IPS-15b (cell line): ENCODE measurements at regions not wholly inside any gene's neighbourhood (a gene's known extent, or its start where the extent isn't known, plus 50 kb on each side); places are given as distances from the start of the nearest gene placed in this dataset.

Experiments used
- H3K27me3 ChIP-seq: one replicate; pipeline ENCODE4 v1.6.1; 2013; ENCODE audit warnings: low read length; ENCODE audit not compliant: control insufficient read depth, insufficient read depth
- H3K36me3 ChIP-seq: one replicate; pipeline ENCODE4 v1.6.1; 2013; ENCODE audit warnings: low read length; ENCODE audit not compliant: control insufficient read depth, insufficient read depth
- H3K4me1 ChIP-seq: one replicate; pipeline ENCODE4 v1.6.1; 2013; ENCODE audit warnings: mild to moderate bottlenecking, low read length; ENCODE audit not compliant: control insufficient read depth, insufficient read depth
- H3K4me3 ChIP-seq: one replicate; pipeline ENCODE4 v1.5.1; 2013; ENCODE audit warnings: low read depth, low read length
- H3K9ac ChIP-seq: one replicate; pipeline ENCODE4 v1.6.1; 2013; ENCODE audit warnings: low read depth, mild to moderate bottlenecking, low read length
- H3K9me3 ChIP-seq: one replicate; pipeline ENCODE4 v1.6.1; 2013; ENCODE audit warnings: mild to moderate bottlenecking, low read length; ENCODE audit not compliant: control insufficient read depth, insufficient read depth

DNA sequence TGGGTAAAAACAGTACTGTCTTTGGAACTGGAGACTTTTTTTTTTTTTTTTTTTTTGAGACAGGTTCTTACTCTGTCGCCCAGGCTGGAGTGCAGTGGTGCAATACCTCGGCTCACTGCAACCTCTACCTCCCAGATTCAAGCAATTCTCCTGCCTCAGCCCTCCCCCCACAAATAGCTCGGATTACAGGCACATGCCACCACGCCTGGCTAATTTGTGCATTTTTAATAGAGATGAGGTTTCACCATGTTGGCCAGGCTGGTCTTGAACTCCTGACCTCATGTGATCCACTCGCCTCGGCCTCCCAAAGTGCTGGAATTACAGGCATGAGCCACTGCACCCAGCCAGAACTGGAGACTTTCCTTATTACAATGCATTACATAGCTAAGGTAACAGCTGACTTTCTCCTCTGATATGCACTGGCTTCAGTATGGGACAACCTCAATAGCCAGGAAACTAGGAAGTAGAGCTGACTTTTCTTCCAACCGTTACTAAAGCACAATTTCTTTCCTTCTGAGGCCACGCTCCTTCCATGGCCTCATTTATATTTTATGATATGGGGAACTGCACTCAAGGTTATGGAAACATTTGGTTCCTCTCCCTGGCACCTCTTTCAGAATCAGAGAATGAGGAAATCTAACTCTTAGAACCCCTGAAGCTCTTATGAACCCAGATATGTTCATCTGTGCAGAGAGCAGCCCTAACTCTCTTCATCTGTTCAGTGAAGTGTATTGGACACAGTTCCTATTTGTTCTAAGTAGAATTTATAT is 53.5 kb upstream of the FAM9B start:
- no peak overlapping the region for H3K4me3 ChIP-seq
- peaks cover 5% of the 10 kb centered on the region for H3K4me1 ChIP-seq
- H3K9me3 ChIP-seq = no peaks in the 10 kb centered on the region
- no peaks in the 10 kb centered on the region for H3K27me3 ChIP-seq
- H3K9ac ChIP-seq = no peak overlapping the region
- H3K36me3 ChIP-seq = no peaks in the 10 kb centered on the region

DNA sequence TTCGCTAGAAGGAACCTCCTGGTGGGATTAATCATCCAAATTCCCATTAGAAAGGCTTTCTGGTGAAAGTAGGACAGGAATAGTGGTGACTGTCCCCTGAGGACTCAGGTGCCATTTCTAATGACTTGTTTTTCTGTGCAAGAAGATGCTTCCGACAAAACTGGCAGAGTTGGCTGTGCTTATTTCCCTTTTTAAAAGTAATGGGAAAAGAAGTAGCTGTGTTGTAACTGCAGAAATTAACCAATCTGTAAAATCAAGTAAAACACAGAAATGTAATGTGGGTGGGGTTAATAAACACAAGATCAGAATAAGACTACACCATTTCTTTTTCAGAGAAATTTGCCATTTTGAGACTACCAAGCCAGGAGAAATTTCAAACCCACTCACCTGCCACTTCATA is 55.0 kb upstream of the FAM9B start:
- H3K4me3 ChIP-seq = no peak overlapping the region
- no peaks in the 10 kb centered on the region for H3K9me3 ChIP-seq
- no peaks in the 10 kb centered on the region for H3K27me3 ChIP-seq
- no peaks in the 10 kb centered on the region for H3K36me3 ChIP-seq
- H3K9ac ChIP-seq = no peak overlapping the region
- H3K4me1 ChIP-seq = peaks cover 5% of the 10 kb centered on the region

GRCh38 chrX:9090766-9091165 is 56.8 kb upstream of the FAM9B start:
- Histone ChIP-seq H3K36me3 (no peaks in the 10 kb centered on the region), H3K27me3 (no peaks in the 10 kb centered on the region), H3K4me3 (no peak overlapping the region), H3K9ac (no peak overlapping the region), H3K9me3 (peaks cover 3% of the 10 kb centered on the region), H3K4me1 (peaks cover 5% of the 10 kb centered on the region)

- H3K9ac ChIP-seq = no peak overlapping the region
- H3K4me1 ChIP-seq = peaks cover 5% of the 10 kb centered on the region
- H3K36me3 ChIP-seq = no peaks in the 10 kb centered on the region
Observed at GRCh38 chrX:9091258-9091657, 57.3 kb upstream of the FAM9B start.

DNA sequence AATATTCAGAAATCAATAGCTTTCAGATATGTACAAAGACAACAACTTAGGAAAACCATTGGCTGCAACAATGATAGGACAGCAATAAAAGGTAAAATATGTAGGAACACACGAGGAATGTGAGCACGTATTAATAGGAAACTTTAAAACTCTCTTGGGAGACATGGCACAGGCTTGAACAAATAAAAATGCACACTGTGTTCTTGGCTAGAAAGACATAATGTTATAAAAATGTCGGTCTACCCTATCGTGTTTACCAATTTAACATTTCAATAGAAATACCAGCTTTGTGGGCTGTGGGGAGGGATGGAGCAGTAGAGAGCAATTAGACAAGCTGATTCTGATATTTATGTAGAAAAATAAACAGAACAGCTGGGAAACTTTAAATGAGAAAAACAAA is 69.0 kb upstream of the FAM9B start:
- H3K27me3 ChIP-seq = no peaks in the 10 kb centered on the region

More at GRCh38 chrX:9091258-9091657, 57.3 kb upstream of the FAM9B start:
- no peaks in the 10 kb centered on the region for H3K27me3 ChIP-seq
- peaks cover 3% of the 10 kb centered on the region for H3K9me3 ChIP-seq
- no peak overlapping the region for H3K4me3 ChIP-seq

DNA sequence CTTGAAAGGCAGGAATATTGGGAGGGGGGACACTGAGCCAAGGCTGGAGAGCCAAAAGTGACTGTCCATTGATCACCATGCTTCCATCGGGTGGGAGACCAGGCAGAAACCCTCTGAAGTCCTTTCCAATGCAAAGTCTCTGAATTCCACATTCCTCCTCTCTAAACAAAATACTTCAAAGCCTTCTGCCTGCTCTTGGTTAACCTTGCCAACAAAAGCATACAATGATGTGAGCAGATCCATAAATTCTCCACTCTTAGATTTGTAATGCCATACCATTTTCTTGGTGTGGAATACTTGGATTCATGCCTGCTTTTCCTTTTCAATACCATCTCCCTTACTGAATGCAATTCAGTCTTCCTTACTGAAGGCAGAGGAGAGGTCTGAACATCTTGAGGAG is 74.1 kb upstream of the FAM9B start:
- Histone ChIP-seq H3K9ac (no peak overlapping the region), H3K27me3 (no peaks in the 10 kb centered on the region), H3K9me3 (peaks cover 1% of the 10 kb centered on the region), H3K4me1 (no peaks in the 10 kb centered on the region), H3K36me3 (no peaks in the 10 kb centered on the region), H3K4me3 (no peak overlapping the region)

More for the DNA sequence above, 69.0 kb upstream of the FAM9B start:
- Histone ChIP-seq H3K4me1 (no peaks in the 10 kb centered on the region), H3K4me3 (no peak overlapping the region), H3K9me3 (no peaks in the 10 kb centered on the region), H3K9ac (no peak overlapping the region), H3K36me3 (no peaks in the 10 kb centered on the region)

GRCh38 chrX:9110808-9111207 is 76.9 kb upstream of the FAM9B start:
- no peaks in the 10 kb centered on the region for H3K27me3 ChIP-seq
- H3K9ac ChIP-seq = no peak overlapping the region
- H3K36me3 ChIP-seq = no peaks in the 10 kb centered on the region
- H3K4me3 ChIP-seq = no peak overlapping the region
- peaks cover 3% of the 10 kb centered on the region for H3K9me3 ChIP-seq
- H3K4me1 ChIP-seq = no peaks in the 10 kb centered on the region

DNA sequence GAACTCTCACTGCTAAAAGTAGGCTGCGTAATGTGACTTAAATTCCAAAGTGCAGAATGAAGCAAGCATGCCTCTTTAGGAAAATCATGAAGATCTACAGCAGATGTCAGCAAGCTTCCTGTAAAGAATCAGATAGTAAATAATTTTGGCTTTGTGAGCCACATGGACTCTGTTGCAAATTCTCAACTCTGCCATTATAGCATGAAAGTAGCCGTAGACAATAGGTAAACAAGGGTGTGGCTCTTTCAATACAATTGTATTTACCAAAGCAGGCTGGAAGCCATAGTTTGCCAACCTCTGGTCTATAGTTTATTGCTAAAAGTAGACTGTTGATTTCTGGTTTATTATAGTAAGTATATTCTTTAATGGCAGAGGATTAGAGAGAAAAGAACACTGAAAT is 80.3 kb upstream of the FAM9B start:
- Histone ChIP-seq H3K27me3 (no peaks in the 10 kb centered on the region), H3K4me3 (no peak overlapping the region), H3K9me3 (peaks cover 3% of the 10 kb centered on the region), H3K4me1 (no peaks in the 10 kb centered on the region), H3K9ac (no peak overlapping the region), H3K36me3 (no peaks in the 10 kb centered on the region)

GRCh38 chrX:9117851-9118250 is 83.9 kb upstream of the FAM9B start:
- H3K9me3 ChIP-seq = peaks cover 3% of the 10 kb centered on the region
- H3K4me1 ChIP-seq = no peaks in the 10 kb centered on the region
- H3K27me3 ChIP-seq = no peaks in the 10 kb centered on the region
- no peak overlapping the region for H3K4me3 ChIP-seq
- no peak overlapping the region for H3K9ac ChIP-seq
- no peaks in the 10 kb centered on the region for H3K36me3 ChIP-seq

DNA sequence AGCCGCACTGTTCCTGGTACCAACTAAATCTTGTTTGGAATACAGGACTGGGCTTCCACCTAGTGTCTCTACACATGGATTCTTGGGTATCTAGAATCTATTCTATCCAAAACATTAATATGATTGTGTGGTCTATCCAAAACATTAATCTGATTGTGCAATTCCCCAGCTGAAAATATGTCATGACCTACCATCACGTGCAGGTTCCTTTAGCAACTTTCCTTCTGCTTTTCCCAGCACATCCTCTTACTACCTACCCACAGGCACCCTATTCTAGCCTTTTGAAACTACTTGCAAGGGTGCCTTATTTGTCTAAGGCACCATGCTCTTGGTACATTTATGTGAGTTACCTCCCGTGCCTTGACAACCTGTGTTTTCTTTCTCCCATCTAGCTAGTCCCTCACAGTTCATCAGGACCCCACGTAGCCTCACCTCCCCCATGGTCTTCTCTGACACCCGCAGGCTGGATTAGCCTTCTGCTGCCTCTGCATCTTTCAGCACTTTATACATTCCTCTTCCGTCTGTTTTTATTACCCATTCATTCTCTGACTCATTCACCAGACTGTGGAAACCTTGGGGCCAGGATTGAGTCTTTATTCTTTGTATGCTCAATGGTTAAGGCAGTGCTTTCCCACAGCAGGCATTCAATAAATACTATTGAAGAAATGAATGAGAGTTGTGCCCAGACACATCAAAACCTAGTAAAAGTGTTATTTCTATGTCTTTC is 88.8 kb upstream of the FAM9B start:
- H3K9ac ChIP-seq = no peak overlapping the region
- no peak overlapping the region for H3K4me3 ChIP-seq
- H3K4me1 ChIP-seq = no peaks in the 10 kb centered on the region
- H3K9me3 ChIP-seq = no peaks in the 10 kb centered on the region
- no peaks in the 10 kb centered on the region for H3K27me3 ChIP-seq
- no peaks in the 10 kb centered on the region for H3K36me3 ChIP-seq

GRCh38 chrX:9127986-9128385 is 94.1 kb upstream of the FAM9B start:
- H3K36me3 ChIP-seq = no peaks in the 10 kb centered on the region
- H3K4me1 ChIP-seq = no peaks in the 10 kb centered on the region
- no peak overlapping the region for H3K4me3 ChIP-seq
- H3K9ac ChIP-seq = no peak overlapping the region
- H3K27me3 ChIP-seq = no peaks in the 10 kb centered on the region
- H3K9me3 ChIP-seq = no peaks in the 10 kb centered on the region

DNA sequence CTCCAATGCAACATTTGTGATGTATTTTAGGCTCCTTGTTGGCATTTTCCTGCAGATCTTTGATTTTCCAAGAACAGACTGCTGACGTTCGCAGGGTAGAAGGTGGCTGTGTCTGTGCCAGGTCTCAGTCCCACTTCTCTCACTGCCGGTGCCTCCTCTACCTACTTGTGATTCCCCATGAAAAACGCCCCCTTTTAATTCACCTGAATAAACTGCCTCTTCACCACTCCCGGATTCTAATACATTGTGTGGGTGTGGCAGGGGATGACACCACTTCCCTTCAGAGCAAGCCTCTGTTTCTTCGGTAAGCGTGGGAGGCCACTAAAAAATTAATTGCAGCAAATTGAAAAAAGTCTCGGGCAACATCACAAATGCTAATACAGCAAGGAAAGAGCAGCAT is 96.1 kb upstream of the FAM9B start:
- Histone ChIP-seq H3K4me3 (no peak overlapping the region), H3K9me3 (no peaks in the 10 kb centered on the region), H3K4me1 (no peaks in the 10 kb centered on the region), H3K36me3 (no peaks in the 10 kb centered on the region), H3K9ac (no peak overlapping the region), H3K27me3 (no peaks in the 10 kb centered on the region)
